ENCODE measurements at regions not wholly inside any gene's neighbourhood (a gene's known extent, or its start where the extent isn't known, plus 50 kb on each side); places are given as distances from the start of the nearest gene placed in this dataset.

DNA sequence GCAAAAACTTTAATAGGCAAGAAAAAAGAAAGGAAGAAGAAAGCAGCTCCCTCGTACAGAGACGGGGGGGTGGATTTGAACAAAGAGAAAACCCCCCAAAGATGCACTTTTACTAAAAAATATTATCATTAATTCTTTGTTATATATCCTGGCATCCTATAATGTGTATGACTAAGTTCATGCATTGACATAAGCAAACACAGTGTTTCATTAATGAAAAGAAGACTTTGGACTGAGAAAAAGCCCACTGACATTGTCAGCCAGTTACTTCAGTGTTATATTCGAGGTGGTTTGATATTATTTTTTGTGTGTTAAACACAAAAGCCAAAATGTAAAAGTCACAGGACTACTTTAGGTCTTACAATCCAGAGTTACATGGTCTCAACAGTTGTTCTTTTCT, 110.1 kb upstream of the DPYD start:
- TF ChIP-seq, protein P1, sequence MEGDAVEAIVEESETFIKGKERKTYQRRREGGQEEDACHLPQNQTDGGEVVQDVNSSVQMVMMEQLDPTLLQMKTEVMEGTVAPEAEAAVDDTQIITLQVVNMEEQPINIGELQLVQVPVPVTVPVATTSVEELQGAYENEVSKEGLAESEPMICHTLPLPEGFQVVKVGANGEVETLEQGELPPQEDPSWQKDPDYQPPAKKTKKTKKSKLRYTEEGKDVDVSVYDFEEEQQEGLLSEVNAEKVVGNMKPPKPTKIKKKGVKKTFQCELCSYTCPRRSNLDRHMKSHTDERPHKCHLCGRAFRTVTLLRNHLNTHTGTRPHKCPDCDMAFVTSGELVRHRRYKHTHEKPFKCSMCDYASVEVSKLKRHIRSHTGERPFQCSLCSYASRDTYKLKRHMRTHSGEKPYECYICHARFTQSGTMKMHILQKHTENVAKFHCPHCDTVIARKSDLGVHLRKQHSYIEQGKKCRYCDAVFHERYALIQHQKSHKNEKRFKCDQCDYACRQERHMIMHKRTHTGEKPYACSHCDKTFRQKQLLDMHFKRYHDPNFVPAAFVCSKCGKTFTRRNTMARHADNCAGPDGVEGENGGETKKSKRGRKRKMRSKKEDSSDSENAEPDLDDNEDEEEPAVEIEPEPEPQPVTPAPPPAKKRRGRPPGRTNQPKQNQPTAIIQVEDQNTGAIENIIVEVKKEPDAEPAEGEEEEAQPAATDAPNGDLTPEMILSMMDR (IDR thresholded peaks at IDR 0.05), result no peak
- TF ChIP-seq POLR2A (IDR thresholded peaks at IDR 0.05), result no peak
